Activated naive CD4-positive, alpha-beta T cell treated with anti-CD3 and anti-CD28 coated beads, Interleukin-2, amount 10 ng/mL, durations not matched to agents 7 days and 5 days (primary cell): ENCODE measurements at regions not wholly inside any gene's neighbourhood (a gene's known extent, or its start where the extent isn't known, plus 50 kb on each side); places are given as distances from the start of the nearest gene placed in this dataset.
"Not testable (repeated sequence)": the region's sequence is repeated elsewhere in the genome, so short reads cannot be mapped to it uniquely, and the experiment has no call there.

ENCODE experiments used
- CTCF ChIA-PET: fragments of 350-600 bp; sonication (Branson Sonifier 250); formaldehyde crosslinking; loops from one replicate; lab custom pipeline; 2021; ENCODE audit warnings: antibody characterized with exemption; lab: Charles Lee
- DNase-seq: peaks from one replicate; pipeline ENCODE4 v3.0.0-alpha.2; 2020
- H3K27ac Mint-ChIP-seq: one replicate; pipeline ENCODE4 v1.8.0; 2021; ENCODE audit warnings: mild to moderate bottlenecking, moderate library complexity, mixed read lengths
- H3K27me3 Mint-ChIP-seq: one replicate; pipeline ENCODE4 v1.8.0; 2021; ENCODE audit warnings: mild to moderate bottlenecking, mixed read lengths
- H3K36me3 Mint-ChIP-seq: one replicate; pipeline ENCODE4 v1.8.0; 2021; ENCODE audit warnings: mixed read lengths
- H3K4me1 Mint-ChIP-seq: one replicate; pipeline ENCODE4 v1.8.0; 2021; ENCODE audit warnings: mixed read lengths
- H3K4me3 Mint-ChIP-seq: one replicate; pipeline ENCODE4 v1.8.0; 2021; ENCODE audit warnings: mild to moderate bottlenecking, moderate library complexity, mixed read lengths
- H3K9me3 Mint-ChIP-seq: one replicate; pipeline ENCODE4 v1.8.0; 2021; ENCODE audit warnings: mixed read lengths

DNA sequence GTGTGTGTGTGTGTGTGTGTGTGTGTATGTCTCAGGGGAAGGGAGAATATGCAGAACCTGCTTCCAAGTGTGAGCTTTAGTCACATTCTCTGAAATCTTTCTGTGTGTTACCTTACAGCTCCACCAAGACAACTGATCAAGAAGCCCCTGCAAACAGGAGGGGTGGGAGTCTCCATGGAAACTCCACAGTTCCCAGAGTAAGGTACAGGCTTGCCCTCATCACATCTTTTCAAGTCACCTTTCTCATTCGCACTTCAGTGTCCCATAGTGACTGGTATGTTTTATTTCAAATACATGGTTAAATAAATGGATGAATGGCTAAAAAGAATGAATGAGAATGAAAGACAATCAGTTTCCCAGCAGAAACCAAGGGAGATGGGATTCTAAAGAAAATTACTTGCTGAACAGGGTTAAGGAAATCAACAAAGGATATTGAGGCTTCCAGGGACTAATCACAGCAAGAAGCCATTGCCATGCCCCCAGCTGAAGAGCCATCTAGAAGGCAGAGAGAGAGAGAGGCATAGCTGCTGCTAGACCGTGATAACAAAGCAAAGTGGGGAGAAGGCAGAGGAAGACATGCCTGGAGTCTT is 987.2 kb upstream of the CELF4 start:
- Mint-ChIP-seq H3K27ac (no peak overlapping the region), H3K4me3 (no peak overlapping the region), H3K27me3 (no peaks in the 10 kb centered on the region), H3K36me3 (no peaks in the 10 kb centered on the region), H3K9me3 (no peaks in the 10 kb centered on the region), H3K4me1 (no peaks in the 10 kb centered on the region)
- CTCF ChIA-PET = no interaction called here
- no peak for DNase-seq

GRCh38 chr18:38551881-38552280 is 986.3 kb upstream of the CELF4 start:
- Mint-ChIP-seq H3K27me3 (no peaks in the 10 kb centered on the region), H3K9me3 (no peaks in the 10 kb centered on the region), H3K4me3 (no peak overlapping the region), H3K36me3 (no peaks in the 10 kb centered on the region), H3K4me1 (no peaks in the 10 kb centered on the region), H3K27ac (no peak overlapping the region)
- DNase-seq = no peak
- CTCF ChIA-PET = no interaction called here

DNA sequence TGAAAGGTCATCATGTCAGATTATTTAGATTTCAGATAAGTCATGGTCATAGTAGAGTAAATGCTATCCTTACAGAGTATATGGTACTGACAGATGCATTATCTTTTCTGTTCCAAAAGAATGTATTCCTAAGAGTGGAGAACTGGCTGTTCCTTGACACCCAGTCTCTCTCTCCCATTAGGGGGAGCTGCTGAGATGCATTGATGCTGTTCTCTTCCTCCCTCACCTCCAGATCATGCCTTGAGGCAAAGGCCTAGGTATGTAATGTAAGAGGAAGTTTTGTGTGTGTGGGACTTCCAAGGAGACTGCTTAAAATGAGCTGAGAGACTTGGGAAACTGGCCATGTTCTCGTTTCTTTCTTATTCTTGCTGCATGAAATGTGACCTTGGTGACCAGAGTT is 979.5 kb upstream of the CELF4 start:
- Mint-ChIP-seq H3K36me3 (no peaks in the 10 kb centered on the region), H3K4me3 (no peak overlapping the region), H3K27me3 (no peaks in the 10 kb centered on the region), H3K27ac (no peak overlapping the region), H3K4me1 (no peaks in the 10 kb centered on the region), H3K9me3 (no peaks in the 10 kb centered on the region)
- DNase-seq = no peak
- CTCF ChIA-PET = no interaction called here

GRCh38 chr18:38539856-38540255 is 974.3 kb upstream of the CELF4 start:
- Mint-ChIP-seq H3K4me3 (no peak overlapping the region), H3K9me3 (no peaks in the 10 kb centered on the region), H3K27ac (no peak overlapping the region), H3K4me1 (no peaks in the 10 kb centered on the region), H3K27me3 (no peaks in the 10 kb centered on the region), H3K36me3 (no peaks in the 10 kb centered on the region)
- CTCF ChIA-PET = no interaction called here
- DNase-seq = no peak

- Mint-ChIP-seq H3K4me3 (no peak overlapping the region), H3K27me3 (no peaks in the 10 kb centered on the region), H3K9me3 (no peaks in the 10 kb centered on the region), H3K27ac (no peak overlapping the region), H3K36me3 (no peaks in the 10 kb centered on the region), H3K4me1 (no peaks in the 10 kb centered on the region)
- no peak for DNase-seq
- CTCF ChIA-PET = no interaction called here
Observed at GRCh38 chr18:38539371-38539770, 973.8 kb upstream of the CELF4 start.

GRCh38 chr18:38534073-38534472 is 968.5 kb upstream of the CELF4 start:
- peaks cover 5% of the 10 kb centered on the region for H3K9me3 Mint-ChIP-seq
- DNase-seq = no peak
- no peak overlapping the region for H3K27ac Mint-ChIP-seq
- H3K36me3 Mint-ChIP-seq = no peaks in the 10 kb centered on the region
- CTCF ChIA-PET = no interaction called here
- no peak overlapping the region for H3K4me3 Mint-ChIP-seq
- H3K27me3 Mint-ChIP-seq = no peaks in the 10 kb centered on the region
- H3K4me1 Mint-ChIP-seq = no peaks in the 10 kb centered on the region

GRCh38 chr18:38526922-38527321 is 961.3 kb upstream of the CELF4 start:
- Mint-ChIP-seq H3K4me3 (no peak overlapping the region), H3K9me3 (no peaks in the 10 kb centered on the region), H3K27ac (no peak overlapping the region), H3K4me1 (peaks cover 2% of the 10 kb centered on the region), H3K36me3 (no peaks in the 10 kb centered on the region), H3K27me3 (no peaks in the 10 kb centered on the region)
- no peak for DNase-seq
- CTCF ChIA-PET = no interaction called here

- CTCF ChIA-PET = no interaction called here
- Mint-ChIP-seq H3K4me1 (peaks cover 2% of the 10 kb centered on the region), H3K4me3 (no peak overlapping the region), H3K9me3 (no peaks in the 10 kb centered on the region), H3K27me3 (no peaks in the 10 kb centered on the region), H3K36me3 (no peaks in the 10 kb centered on the region), H3K27ac (no peak overlapping the region)
- no peak for DNase-seq
Observed at GRCh38 chr18:38525039-38525438, 959.4 kb upstream of the CELF4 start.

- Mint-ChIP-seq H3K27ac (no peak overlapping the region), H3K27me3 (no peaks in the 10 kb centered on the region), H3K36me3 (no peaks in the 10 kb centered on the region), H3K4me3 (no peak overlapping the region), H3K4me1 (peaks cover 2% of the 10 kb centered on the region), H3K9me3 (no peaks in the 10 kb centered on the region)
- no peak for DNase-seq
- CTCF ChIA-PET = no interaction called here
Observed at GRCh38 chr18:38520786-38521185, 955.2 kb upstream of the CELF4 start.

GRCh38 chr18:38502539-38502938 is 936.9 kb upstream of the CELF4 start:
- H3K4me3 Mint-ChIP-seq = no peak overlapping the region
- no peaks in the 10 kb centered on the region for H3K9me3 Mint-ChIP-seq
- no peaks in the 10 kb centered on the region for H3K27me3 Mint-ChIP-seq
- no peaks in the 10 kb centered on the region for H3K36me3 Mint-ChIP-seq
- CTCF ChIA-PET = no interaction called here
- H3K4me1 Mint-ChIP-seq = no peaks in the 10 kb centered on the region
- no peak overlapping the region for H3K27ac Mint-ChIP-seq
- DNase-seq = no peak

DNA sequence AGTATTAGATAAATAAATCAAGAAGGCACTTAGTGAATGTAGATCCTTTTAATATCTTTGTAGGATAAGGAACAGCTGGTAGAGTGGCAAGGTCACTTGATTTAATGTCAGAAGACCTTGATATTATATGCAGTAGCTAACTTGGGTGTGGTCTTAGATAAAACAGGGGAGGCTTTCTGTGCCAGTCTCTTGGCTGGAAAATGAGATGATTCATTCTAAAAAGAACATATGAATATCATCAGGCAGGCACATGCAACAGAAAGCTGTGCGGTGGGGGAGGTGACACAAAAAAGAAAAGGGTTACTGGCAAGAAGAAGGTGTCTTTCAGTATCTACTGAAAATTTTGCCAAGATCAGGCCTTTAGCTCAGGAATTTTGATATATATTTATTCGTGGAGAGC is 931.7 kb upstream of the CELF4 start:
- no peak for DNase-seq
- no peak overlapping the region for H3K27ac Mint-ChIP-seq
- no peaks in the 10 kb centered on the region for H3K36me3 Mint-ChIP-seq
- H3K9me3 Mint-ChIP-seq = no peaks in the 10 kb centered on the region
- no peaks in the 10 kb centered on the region for H3K27me3 Mint-ChIP-seq
- peaks cover 5% of the 10 kb centered on the region for H3K4me1 Mint-ChIP-seq
- H3K4me3 Mint-ChIP-seq = no peak overlapping the region
- CTCF ChIA-PET = interaction anchor here (0.7 kb wide), 1 partner anchor 420 kb away, joined by 4 read pairs; no protein-coding TSS in a partner anchor

DNA sequence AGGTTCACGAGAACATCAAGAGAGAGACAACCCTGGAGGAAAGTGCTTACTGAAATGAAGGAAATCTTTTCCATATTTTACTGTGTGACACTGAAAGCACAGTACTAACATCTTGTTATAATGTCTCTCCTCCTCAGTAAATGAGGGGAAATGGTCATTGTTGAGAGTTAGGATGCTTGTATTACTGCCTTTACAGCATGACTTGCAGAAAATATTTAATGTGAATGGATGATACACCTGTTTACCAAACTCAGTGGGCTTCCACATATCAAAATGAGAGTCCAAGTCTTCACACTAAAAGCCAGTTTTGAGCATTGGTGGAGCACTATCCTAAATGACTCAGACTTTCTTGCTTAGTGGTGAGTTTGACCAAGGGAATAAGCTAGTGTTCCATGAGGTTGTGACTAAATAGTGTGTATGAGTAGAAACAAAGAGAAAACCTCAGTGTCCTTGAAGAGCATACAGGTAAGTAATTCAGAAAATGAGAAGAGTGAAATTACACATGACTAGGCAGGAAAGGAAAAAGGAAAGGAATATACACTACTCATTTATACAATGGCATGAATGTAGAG is 930.7 kb upstream of the CELF4 start:
- H3K9me3 Mint-ChIP-seq = no peaks in the 10 kb centered on the region
- CTCF ChIA-PET = no interaction called here
- H3K4me3 Mint-ChIP-seq = no peak overlapping the region
- no peaks in the 10 kb centered on the region for H3K27me3 Mint-ChIP-seq
- DNase-seq = no peak
- no peaks in the 10 kb centered on the region for H3K36me3 Mint-ChIP-seq
- H3K4me1 Mint-ChIP-seq = peaks cover 5% of the 10 kb centered on the region
- no peak overlapping the region for H3K27ac Mint-ChIP-seq

GRCh38 chr18:38494065-38494464 is 928.5 kb upstream of the CELF4 start:
- no peak for DNase-seq
- no peaks in the 10 kb centered on the region for H3K27me3 Mint-ChIP-seq
- peaks cover 5% of the 10 kb centered on the region for H3K4me1 Mint-ChIP-seq
- no peaks in the 10 kb centered on the region for H3K36me3 Mint-ChIP-seq
- H3K27ac Mint-ChIP-seq = no peak overlapping the region
- no peaks in the 10 kb centered on the region for H3K9me3 Mint-ChIP-seq
- CTCF ChIA-PET = no interaction called here
- H3K4me3 Mint-ChIP-seq = no peak overlapping the region

DNA sequence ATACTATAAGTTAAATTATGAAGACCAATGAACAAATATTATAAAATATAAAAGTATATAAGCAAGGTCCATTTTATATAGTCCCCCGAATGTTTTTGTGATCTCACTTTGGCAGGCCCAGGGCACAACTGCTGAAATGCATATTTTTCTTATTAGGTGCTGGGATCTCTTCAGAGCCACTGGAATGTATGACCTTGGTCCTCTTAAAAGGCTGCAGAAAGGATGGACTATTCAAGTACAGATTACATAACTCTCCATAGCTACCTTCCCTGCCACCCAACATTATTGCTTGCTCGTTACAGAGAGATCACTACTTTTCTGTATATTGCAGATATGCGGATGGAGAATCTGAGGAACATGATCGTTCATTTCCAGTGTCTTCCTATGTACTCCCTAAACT is 925.6 kb upstream of the CELF4 start:
- peaks cover 5% of the 10 kb centered on the region for H3K4me1 Mint-ChIP-seq
- H3K36me3 Mint-ChIP-seq = no peaks in the 10 kb centered on the region
- no peaks in the 10 kb centered on the region for H3K27me3 Mint-ChIP-seq
- CTCF ChIA-PET = no interaction called here
- H3K4me3 Mint-ChIP-seq = no peak overlapping the region
- H3K9me3 Mint-ChIP-seq = no peaks in the 10 kb centered on the region
- H3K27ac Mint-ChIP-seq = no peak overlapping the region
- DNase-seq = no peak

GRCh38 chr18:38489721-38490120 is 924.1 kb upstream of the CELF4 start:
- H3K4me1 Mint-ChIP-seq, DNase-seq, H3K4me3 Mint-ChIP-seq, H3K27ac Mint-ChIP-seq, H3K36me3 Mint-ChIP-seq, H3K27me3 Mint-ChIP-seq, CTCF ChIA-PET, H3K9me3 Mint-ChIP-seq: not testable (repeated sequence)
